Activated T-helper 1 cell treated with Interleukin-2 at 50 U/mL for 16 hours (primary cell): ENCODE measurements at regions not wholly inside any gene's neighbourhood (a gene's known extent, or its start where the extent isn't known, plus 50 kb on each side); places are given as distances from the start of the nearest gene placed in this dataset.

Experiments used
- DNase-seq: peaks from one replicate; pipeline ENCODE4 v3.0.0-alpha.2; 2020; ENCODE audit warnings: low read depth

DNA sequence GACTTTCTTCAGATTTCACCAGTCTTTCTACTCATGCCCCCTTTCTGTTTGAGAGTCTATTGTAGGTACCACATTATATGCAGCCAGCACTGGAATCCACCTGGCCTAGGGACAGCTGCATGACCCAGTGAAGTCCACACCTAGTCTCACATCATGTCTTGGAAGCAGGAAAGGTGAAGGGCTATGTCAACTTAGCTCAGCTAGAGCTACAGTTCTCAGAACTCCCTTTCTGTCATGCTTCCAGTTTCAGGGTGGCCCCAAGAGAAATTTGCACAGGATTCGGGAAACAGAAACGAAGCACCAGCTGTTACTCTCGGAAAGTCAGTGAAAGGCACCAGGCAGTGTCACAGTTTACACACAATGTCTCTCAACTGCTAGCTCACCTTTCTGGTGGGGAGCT is 51.6 kb upstream of the NLRP1 start:
- no peak for DNase-seq

DNA sequence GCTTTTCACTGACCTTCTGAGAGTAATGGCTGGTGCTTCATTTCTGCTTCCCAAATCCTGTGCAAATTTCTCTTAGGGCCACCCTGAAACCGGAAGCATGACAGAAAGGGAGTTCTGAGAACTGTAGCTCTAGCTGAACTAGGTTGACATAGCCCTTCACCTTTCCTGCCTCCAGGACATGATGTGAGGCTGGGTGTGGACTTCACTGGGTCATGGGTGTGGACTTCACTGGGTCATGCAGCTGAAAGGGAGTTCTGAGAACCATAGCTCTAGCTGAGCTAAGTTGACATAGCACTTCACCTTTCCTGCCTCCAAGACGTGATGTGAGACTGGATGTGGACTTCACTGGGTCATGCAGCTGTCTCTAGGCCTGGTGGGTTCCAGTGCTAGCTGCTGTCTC is 54.3 kb upstream of the NLRP1 start:
- DNase-seq = no peak

DNA sequence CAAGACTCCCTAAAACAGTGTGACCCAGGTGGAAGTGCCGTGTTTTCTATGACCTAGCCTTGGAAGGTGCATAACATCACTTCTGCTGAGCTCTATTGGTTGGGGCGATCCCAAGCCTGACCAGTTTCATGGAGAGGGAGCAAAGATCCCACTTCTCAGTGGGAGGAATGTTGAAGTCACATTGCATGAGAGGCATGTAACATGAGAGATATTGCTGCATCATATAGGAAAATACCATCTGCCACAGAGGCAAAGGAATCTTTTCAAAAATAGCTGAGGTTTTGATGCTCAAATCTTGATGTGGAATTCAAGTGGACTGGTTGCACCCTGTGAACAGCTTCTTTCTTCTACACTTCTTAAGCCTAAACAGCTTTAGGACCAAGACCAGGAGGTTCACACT is 56.4 kb upstream of the NLRP1 start:
- no peak for DNase-seq

DNA sequence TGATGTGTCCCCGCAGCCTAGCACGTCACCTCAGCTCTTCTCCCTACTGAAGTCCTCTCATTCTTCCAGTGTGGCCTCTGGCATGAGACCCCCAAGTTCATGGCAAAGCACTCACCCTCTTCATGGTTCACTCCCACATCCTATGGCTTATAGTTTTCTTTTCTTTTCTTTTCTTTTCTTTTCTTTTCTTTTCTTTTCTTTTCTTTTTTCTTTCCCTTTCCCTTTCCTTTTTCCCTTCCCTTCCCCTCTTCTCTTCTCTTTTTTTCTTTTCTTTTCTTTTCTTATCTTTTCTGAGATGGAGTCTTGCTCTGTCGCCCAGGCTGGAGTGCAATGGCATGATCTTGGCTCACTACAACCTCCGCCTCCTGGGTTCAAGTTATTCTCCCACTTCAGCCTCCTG is 58.4 kb upstream of the NLRP1 start:
- no peak for DNase-seq

DNA sequence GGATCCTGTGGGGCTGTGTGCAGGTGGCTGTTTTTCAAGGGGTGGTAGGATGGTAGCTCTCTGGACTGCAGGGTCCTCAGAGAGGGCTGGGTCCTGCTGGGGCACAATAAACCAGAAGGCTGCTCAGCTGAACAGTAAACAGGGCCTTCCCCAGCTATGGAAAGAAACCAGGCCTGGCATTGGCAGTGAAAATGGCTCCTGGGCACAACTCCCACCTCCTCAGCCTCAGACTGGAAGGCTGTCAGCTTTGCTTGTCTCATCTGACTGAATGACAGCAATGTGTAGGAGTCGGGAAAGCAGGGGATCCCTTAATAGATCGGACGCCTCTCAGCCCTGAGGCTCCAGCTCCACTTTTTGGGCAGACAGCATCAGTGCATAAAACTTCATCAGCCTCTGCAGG is 59.8 kb upstream of the NLRP1 start:
- no peak for DNase-seq

DNA sequence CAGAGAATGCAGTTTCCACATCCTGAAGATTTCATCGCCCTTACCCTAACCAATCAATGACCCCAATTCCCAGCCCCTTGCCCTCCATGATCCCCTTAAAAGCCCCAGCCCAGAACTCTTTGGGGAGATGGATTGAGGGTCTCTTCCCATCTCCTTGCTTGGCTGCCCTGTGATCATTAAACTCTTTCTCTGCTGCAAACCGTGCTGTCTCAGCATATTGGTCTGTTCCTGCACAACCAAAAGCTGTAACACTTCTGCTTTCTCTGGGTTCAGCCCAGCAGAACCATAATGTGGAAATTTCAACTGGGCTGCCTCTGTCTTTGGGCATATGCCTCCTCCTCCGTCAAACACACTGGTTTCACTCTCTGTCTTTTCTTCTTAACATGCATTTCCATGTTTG is 67.0 kb upstream of the NLRP1 start:
- no peak for DNase-seq

DNA sequence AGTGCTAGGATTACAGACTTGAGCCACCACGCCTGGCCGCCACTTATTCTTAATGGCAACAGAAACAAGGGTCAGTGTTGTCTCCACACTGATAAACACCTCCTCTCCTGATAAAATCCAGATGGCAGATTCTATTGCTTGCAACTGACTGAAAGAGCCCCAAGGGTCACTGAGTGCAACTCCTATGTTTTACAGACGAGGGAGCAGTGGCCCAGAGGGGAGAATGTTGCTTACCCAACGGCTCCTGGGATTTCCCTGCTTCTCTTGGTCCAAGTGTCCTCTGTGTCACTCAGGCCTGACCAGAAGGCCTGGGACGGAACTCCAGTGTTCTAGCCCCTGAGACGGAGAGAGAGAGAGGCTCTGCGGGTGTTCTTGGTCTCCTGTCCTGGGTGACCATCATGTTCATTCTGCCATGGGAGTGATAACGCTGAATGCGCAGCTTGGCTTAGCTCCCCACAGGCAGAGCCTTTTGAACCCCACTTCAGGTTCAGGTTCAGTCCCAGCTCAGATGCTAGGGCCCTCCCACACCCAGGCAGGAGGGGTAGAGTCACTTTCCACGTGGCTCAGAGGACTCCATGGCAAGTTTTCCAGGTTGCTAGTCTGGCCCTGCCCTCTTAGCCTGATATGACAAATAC is 77.3 kb upstream of the NLRP1 start:
- no peak for DNase-seq

DNA sequence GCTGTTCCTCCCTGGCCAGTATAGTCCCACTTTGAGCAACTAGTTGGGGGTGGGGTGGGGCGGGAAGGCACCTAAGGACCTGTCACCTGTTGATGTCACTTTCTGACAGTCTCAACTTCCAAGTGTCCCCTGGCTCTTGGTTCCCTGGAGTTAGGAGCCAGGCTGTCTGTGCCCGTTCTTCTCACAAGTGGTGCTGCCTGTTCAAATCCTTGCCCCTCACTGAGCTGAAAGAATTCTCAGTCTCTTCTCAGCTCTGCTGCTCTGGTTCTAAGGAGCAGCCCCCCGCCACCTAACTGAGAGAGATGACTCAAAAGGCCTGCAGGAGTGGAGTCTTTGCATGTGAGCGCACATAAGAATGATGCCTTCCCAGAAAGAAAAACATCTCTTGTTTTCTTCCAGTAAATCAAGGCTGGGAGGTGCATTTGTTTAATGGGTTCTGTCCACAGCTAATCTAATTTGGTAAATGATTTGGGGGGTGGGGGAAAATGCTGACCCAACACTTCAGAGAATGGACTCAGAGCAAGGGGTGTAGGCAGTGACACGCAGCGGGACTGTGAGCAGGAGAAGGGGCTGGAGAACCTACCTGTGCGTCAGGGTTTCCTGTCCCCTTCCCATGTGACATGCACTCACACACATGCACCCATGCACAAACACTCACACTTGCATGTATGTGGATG is 78.2 kb upstream of the NLRP1 start:
- DNase-seq = no peak

DNA sequence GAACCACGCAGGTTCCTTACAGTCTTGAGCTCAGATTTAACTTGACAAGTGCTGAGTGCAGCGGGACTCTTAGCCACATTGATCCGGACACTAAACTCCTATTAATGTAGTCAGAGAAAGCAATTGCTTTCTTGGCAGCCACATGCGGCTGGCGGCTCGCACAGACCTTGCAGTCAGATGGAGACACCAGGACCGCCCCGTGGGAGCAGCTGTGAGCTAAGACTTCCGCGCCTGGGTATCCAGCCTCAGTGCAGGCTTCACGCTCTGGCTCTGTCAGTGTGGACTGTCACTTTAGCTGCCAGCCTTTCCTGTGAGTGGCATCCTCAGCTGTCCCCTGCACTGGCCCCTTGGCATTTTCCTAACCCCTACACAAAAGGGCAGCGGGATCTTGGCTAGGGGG is 80.9 kb upstream of the NLRP1 start:
- no peak for DNase-seq

DNA sequence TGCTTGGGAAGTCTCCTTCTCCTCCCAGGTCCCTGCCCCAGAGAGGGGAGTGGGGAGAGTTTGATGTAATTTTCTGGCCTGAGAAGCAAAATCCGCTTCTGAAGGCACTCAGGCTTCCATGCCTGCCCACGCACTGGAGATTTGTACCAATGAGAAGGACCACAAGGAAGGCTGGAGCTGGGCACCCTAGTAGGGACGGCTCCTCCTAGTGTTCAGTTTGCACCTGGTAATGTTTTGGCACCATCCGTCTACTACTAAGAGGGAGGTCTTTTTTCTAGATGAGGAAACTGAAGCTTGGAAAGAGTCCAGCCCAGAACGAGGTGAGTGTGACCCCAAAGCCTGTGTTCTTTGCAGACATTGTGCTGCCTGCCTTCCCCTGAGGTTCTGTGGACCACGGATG is 83.6 kb upstream of the NLRP1 start:
- DNase-seq = no peak

DNA sequence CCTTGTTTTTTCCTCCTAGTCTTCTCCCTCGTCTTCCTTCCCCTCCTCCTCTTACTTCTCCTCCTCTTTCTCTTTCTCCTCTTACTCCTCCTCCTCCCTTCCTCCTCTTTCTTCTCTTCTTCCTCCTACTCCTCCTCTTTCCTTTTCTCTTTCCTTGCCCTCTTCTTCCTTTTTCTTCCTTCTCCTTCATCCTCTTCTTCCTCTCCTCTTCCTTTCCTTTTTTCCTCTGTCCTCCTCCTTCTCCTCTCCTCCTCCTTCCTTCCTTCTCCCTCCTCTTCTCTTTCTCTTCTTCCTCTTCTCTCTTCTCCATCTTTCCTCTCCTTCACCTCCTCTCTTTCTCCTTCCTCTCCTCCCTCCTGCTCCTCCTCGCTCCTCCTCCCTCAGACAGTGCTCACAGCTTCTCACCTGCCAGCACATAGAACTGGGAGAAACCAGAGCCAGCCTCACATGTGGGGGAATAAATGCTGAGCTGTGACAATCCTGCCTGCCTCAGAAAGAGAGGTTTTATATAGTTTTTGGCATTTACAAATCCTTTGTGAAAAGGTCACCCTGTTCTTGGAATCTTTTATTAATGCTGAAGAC is 84.3 kb upstream of the NLRP1 start:
- no peak for DNase-seq

DNA sequence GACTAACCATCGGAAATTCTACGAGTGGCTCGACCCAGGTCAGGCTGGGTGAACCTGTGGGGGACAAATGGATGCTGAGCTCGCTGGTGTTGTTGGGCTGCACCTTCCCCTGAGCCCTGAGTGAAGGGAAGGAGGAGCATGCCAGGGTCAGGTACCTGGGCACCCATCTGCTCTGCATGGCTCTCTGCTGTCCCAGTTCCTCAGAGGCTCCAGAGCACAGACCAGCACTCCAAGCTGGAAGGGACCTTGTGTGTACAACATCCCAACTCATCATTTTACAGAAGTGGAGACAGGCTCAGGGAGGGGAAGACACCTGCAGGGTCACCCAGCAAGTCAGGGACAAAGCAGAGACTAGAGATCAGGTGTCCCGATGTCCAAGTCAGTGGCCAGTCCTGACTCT is 84.9 kb upstream of the NLRP1 start:
- DNase-seq = no peak

DNA sequence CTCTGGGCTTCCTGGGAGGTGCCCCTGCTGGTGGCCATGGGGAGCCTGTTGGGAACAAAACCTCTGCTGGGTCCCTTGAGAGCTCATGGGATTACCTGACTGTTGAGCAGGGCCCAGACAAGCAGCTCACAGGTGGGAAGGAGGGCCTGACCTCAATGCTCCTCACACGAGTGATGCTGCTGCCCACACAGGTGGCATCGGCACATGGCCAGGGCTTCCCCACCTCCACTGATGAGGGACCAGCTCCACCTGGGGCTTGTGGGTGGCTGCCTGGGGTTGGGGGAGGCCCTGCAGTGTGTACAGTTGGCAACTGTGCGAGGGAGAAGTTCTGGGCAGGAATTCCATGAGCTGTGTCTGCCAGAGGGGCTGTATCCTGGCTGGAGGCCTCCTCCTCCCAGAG is 87.8 kb upstream of the NLRP1 start:
- DNase-seq = no peak

DNA sequence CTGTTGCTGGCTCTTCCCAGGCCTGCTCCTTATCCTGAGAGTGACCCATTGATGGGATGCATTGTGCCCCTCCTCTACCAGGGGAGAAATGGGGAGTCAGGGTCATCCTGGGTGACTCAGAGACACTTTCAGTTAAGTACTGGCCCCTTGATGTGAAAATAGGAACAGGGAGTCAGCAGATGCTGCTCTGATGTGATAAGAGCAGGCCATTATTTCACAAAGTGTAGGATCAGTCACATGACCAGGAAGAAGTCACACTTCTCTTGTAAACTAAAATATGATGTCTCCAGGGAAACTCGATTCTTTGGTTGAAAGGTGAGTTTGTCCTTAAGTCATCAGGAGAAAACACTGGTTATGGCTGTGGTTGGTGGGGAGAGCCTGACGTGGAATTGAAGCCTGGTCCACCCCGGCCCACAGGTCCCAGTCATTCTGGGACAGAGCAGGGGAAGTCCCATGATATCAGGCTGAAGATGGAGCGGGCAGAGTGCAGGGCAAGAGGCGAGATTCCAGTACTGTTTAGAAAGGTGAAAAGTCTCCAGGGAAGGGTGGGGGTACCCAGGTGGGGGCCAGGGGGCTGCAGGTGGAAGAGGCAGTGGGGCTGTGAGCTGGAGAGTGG is 88.6 kb upstream of the NLRP1 start:
- DNase-seq = no peak

DNA sequence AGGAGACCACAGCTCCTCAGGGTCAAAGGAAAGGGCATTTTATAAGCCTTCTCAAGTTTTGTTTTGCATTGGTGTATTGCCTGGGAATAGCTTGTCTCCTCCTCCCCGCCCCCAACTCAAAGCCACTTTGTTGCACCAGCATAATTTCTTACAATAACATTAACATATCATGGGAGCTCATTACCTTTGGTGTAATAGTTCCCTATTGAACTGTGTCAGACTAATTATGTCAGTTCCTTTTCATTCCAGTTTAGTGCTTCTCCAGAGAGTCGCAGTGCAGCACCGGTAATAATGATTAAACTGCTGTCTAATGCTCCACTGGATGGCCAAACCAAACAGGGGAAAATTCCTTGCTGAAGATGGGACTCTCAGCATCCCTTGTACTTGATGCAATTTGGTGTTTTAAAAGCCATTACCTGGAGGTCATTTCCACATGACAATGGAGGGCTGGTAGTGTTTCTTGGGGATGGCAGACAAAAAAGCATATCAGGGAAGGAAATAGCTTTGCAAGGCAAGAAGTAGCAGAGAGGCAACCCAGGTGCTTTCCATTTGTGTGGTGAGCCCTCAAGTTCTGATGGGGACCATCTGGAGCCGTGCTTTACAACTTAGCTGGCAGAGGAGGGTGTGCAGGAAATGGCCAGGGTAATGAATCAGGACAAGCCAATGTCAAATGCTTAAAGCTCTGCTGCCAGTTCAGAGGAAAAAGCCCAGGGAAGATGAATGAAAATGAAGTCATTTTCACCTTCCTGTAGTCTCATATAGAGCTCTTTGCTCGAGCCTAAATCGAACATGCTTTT is 91.5 kb upstream of the NLRP1 start:
- DNase-seq = no peak

DNA sequence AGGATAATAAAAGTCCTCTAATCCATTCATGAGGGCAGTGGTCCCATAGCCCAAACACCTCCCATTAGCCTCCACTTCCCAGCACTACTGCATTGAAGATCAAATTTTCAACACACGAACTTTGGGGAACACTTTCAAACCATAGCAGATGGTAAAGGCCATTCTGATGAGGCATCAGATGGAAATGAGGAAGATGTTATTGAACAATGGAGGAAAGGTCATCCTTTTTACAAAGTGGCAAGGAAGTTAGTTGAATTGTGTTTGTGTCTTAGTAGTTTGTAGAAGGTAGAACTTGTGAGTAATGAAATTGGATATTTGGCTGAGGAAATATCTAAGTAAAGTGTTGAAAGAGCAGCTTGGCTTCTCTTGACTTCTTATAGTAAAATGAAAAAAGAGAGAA is 93.3 kb upstream of the NLRP1 start:
- no peak for DNase-seq

DNA sequence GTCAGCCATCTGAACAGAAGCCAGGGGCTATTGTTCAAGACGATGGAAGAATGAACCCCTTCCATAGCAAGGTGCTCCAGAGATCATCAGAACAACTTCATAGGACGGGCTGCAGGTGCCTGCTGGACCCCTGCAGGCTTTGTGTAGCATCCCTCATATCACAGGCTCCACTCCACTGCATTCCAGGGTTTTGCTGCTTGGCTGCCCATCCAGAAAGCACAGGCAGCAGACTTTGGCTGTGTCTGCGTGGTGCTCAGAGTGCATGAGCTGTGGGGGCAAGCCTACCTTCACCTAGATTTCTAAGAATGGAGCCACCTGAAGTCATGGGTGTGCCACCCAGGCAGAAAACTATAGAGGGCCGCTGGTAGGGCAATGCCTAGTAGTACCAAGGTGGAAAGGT is 93.9 kb upstream of the NLRP1 start:
- DNase-seq = no peak

DNA sequence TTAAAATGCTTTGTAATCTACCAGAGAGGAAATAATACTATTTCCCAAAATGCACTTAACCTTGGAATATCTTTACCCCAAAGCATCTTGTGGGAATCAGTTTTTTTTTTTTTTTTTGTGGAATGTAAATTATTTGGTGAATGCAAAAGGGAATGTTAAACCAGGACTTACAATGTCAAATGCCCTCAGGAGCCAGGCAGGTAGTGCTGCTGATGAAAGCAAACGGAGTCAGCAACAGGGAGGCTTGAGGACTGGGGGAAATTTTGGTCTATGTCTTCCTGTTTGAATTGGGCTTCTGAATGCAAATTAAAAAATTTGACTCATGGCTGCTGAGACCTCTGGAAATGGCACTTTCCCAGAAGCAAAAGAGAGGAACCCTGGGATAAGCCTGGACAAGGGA is 96.5 kb upstream of the NLRP1 start:
- no peak for DNase-seq

DNA sequence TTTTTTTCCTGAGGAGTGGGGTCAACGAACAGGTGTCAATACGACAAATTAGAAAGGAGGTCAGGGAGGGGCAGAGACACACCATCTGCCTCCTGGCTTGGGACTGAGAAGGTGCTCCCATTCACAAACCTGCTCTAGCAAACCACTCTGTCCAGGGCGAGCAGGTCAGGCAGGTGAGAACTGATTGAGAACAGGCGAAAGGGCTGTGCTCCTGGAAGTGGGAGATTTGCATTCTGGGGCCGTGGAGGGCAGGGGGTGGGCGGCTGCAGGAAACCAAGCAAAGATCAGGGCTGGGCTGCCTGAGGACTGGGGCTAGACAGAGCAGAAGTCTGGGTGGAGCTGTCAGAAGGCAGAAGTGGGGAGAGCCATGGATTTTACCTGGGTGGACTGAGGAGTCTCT is 98.9 kb upstream of the NLRP1 start:
- DNase-seq = no peak

DNA sequence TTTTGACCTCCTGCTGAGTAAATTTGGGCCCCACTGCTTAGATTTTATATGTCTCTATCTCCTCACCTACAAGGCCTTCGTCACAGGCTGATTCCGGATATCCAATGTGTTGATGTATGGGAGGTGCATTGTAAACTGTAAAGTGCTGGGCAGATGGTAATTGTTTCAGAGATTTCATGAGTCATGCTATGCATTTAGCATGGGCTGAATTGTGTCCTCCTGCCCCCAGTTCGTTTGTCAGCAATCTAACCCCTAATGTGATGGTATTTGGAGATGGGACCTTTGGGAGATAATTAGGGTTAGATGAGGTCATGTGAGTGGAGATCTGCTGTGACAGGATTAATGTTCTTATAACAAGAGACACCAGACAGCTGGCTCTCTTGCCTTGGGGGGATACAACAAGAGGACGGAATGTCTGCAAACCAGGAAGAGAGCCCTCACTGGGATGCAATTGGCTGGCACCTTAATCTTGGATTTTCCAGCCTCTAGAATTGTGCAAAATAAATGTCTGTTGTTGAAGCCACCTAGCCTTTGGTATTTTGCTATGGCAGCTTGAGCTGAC is 101.8 kb upstream of the NLRP1 start:
- DNase-seq = no peak

DNA sequence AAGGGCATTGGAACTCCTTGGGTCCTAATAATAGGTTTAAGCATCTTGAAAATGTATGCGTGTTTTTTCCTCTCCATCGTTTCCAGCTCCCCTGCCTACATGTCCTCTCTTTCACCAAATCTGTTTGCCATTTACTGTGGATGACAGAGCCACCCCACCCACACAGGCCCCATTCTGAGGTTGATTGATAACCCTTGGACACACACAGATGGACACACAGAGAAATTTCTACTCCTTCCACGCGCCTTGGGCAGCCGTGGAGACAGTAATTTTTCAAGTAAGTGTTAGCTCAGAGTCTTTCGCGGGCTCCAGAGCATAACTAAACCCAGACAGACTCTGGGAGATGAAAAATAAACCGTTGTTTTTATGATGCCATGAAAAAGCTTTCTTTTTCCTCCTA is 103.3 kb upstream of the NLRP1 start:
- no peak for DNase-seq

DNA sequence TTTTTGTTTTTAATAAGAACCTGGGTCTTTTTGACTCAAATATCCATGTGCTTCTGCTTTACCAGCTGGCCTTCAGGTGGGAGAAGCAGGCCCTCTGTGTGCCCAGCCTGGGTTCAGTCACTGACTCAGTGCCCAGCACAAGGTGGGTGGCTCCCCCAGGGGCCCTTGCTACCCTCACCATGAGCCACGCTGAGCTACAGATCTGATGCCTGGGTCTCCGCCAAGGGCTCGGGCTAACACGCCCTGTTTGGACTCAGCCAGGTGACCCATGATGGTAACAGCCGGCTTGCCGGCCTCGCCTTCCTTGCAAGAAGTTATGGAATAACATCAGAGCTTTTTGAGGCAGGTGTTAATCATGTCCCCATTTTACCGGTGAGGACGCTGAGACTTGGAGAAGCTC is 109.5 kb upstream of the NLRP1 start:
- no peak for DNase-seq
